ENCODE measurements at regions not wholly inside any gene's neighbourhood (a gene's known extent, or its start where the extent isn't known, plus 50 kb on each side); places are given as distances from the start of the nearest gene placed in this dataset.

DNA sequence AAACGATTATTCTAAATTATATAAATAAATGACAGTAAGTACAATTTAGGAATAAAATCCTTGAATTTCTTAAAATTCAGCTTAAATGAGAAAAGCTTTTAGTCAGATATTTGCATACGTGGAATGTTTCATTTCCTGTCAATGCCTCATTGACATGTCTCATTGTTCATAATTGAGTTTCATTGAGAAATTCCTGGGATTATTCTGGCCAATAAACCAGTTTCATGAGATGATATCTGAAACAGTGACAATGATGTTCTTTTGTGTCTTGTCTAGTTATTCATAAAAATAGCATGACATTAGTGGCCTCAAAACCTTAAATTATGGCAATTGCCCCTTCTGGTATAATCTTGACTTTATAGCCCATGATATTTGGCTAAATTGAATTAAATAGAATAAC, 95.8 kb downstream of the DKK1 start:
- no peak for TF ChIP-seq POLR2A (IDR thresholded peaks at IDR 0.05; ENCODE audit: extremely low read depth, insufficient read length)
- TF ChIP-seq, protein P1, sequence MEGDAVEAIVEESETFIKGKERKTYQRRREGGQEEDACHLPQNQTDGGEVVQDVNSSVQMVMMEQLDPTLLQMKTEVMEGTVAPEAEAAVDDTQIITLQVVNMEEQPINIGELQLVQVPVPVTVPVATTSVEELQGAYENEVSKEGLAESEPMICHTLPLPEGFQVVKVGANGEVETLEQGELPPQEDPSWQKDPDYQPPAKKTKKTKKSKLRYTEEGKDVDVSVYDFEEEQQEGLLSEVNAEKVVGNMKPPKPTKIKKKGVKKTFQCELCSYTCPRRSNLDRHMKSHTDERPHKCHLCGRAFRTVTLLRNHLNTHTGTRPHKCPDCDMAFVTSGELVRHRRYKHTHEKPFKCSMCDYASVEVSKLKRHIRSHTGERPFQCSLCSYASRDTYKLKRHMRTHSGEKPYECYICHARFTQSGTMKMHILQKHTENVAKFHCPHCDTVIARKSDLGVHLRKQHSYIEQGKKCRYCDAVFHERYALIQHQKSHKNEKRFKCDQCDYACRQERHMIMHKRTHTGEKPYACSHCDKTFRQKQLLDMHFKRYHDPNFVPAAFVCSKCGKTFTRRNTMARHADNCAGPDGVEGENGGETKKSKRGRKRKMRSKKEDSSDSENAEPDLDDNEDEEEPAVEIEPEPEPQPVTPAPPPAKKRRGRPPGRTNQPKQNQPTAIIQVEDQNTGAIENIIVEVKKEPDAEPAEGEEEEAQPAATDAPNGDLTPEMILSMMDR (IDR thresholded peaks at IDR 0.05; ENCODE audit: low read depth, low read length), result no peak
- TF ChIP-seq MAX (IDR thresholded peaks at IDR 0.05; ENCODE audit: low read depth, low read length), result no peak

Data from NB4 (cell line).